IMR-90 (cell line): ENCODE measurements at regions not wholly inside any gene's neighbourhood (a gene's known extent, or its start where the extent isn't known, plus 50 kb on each side); places are given as distances from the start of the nearest gene placed in this dataset.

Experiments
- BHLHE40 ChIP-seq: fragments of 150-350 bp; IDR thresholded peaks from 2 replicates; pipeline ENCODE4 v1.6.1; 2016; ENCODE audit warnings: mild to moderate bottlenecking, low read depth, low read length
- MAFK ChIP-seq: IDR thresholded peaks from 2 replicates; pipeline ENCODE4 v1.6.1; 2012; ENCODE audit warnings: low read depth, low read length, improper control_type of control experiment
- MAZ ChIP-seq: IDR thresholded peaks from 2 replicates; pipeline ENCODE4 v1.6.1; 2012; ENCODE audit warnings: low read depth, mild to moderate bottlenecking, low read length, improper control_type of control experiment, moderate library complexity, borderline replicate concordance
- NFE2L2 ChIP-seq: fragments of 150-350 bp; IDR thresholded peaks from 2 replicates; pipeline ENCODE4 v1.6.1; 2016; ENCODE audit warnings: low read depth, mild to moderate bottlenecking, low read length
- POLR2A ChIP-seq: IDR thresholded peaks from 2 replicates; pipeline ENCODE4 v1.6.1; 2012; ENCODE audit warnings: mild to moderate bottlenecking, low read depth, low read length
- RCOR1 ChIP-seq: IDR thresholded peaks from 2 replicates; pipeline ENCODE4 v1.6.1; 2012; ENCODE audit warnings: mild to moderate bottlenecking, low read length, improper control_type of control experiment; ENCODE audit not compliant: insufficient replicate concordance
- RFX5 ChIP-seq: IDR thresholded peaks from 2 replicates; pipeline ENCODE4 v1.8.0; 2012; ENCODE audit warnings: low read depth, mild to moderate bottlenecking, low read length, moderate library complexity
- SMC3 ChIP-seq: fragments of 150-350 bp; IDR thresholded peaks from 2 replicates; pipeline ENCODE4 v1.6.1; 2016; ENCODE audit warnings: low read depth, mild to moderate bottlenecking, antibody characterized with exemption, low read length, moderate library complexity
- TF ChIP-seq, protein P1 (sequence below): conservative IDR thresholded peaks from 2 replicates; pipeline ENCODE4 v1.5.1; 2012; ENCODE audit warnings: mild to moderate bottlenecking, low read depth, low read length, improper control_type of control experiment

DNA sequence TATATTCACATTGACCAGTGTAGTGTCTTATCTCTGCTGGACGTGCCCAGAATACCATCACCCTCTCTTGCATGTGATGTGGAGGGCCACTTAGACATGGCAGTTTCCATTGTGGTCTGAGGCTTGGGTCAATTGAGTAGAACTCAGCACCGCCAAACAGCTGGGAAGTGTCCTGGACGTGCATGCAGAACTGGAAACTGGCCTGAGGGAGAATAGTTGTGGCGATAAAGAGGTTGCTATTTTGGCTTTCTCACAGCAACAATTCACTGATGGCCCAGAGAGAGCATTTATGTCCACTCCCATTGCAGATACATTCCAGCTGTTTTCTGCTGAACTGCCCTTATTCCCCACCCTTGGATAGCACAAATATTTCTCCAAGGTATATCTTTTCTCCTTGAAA is 210.1 kb upstream of the DAAM1 start:
- TF ChIP-seq, protein P1, sequence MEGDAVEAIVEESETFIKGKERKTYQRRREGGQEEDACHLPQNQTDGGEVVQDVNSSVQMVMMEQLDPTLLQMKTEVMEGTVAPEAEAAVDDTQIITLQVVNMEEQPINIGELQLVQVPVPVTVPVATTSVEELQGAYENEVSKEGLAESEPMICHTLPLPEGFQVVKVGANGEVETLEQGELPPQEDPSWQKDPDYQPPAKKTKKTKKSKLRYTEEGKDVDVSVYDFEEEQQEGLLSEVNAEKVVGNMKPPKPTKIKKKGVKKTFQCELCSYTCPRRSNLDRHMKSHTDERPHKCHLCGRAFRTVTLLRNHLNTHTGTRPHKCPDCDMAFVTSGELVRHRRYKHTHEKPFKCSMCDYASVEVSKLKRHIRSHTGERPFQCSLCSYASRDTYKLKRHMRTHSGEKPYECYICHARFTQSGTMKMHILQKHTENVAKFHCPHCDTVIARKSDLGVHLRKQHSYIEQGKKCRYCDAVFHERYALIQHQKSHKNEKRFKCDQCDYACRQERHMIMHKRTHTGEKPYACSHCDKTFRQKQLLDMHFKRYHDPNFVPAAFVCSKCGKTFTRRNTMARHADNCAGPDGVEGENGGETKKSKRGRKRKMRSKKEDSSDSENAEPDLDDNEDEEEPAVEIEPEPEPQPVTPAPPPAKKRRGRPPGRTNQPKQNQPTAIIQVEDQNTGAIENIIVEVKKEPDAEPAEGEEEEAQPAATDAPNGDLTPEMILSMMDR = no peak
- TF ChIP-seq BHLHE40 = no peak
- no peak for TF ChIP-seq RCOR1
- no peak for TF ChIP-seq SMC3
- no peak for TF ChIP-seq MAFK
- no peak for TF ChIP-seq RFX5
- TF ChIP-seq POLR2A = no peak
- TF ChIP-seq NFE2L2 = no peak
- TF ChIP-seq MAZ = no peak
